Embryonic facial prominence (tissue), 1 donor: ENCODE measurements at regions not wholly inside any gene's neighbourhood (a gene's known extent, or its start where the extent isn't known, plus 50 kb on each side); places are given as distances from the start of the nearest gene placed in this dataset.
"Not testable (repeated sequence)": the region's sequence is repeated elsewhere in the genome, so short reads cannot be mapped to it uniquely, and the experiment has no call there.

Experiments used
- DNase-seq: peaks from one replicate; pipeline ENCODE4 v3.0.0-alpha.2; 2016; ENCODE audit errors: extremely low spot score

GRCh38 chr6:159400826-159401225 lies 231.6 kb downstream of the FNDC1 start:
- DNase-seq = no peak

- DNase-seq = no peak
Measured at GRCh38 chr6:159399751-159400221, 230.6 kb downstream of the FNDC1 start.

GRCh38 chr6:159398633-159399032 lies 229.4 kb downstream of the FNDC1 start:
- no peak for DNase-seq

- no peak for DNase-seq
Measured at GRCh38 chr6:159397753-159398152, 228.6 kb downstream of the FNDC1 start.

- no peak for DNase-seq
Measured at GRCh38 chr6:159395609-159396008, 226.4 kb downstream of the FNDC1 start.

- DNase-seq = not testable (repeated sequence)
Measured at GRCh38 chr6:159392695-159393094, 223.5 kb downstream of the FNDC1 start.

GRCh38 chr6:159390381-159390780 lies 221.2 kb downstream of the FNDC1 start:
- peak; percentile 19 for DNase-seq

- DNase-seq = no peak
Measured at GRCh38 chr6:159389695-159390094, 220.5 kb downstream of the FNDC1 start.

GRCh38 chr6:159380114-159380513 lies 210.9 kb downstream of the FNDC1 start:
- DNase-seq = no peak

GRCh38 chr6:159378411-159379328 lies 209.5 kb downstream of the FNDC1 start:
- no peak for DNase-seq

- DNase-seq = peak; percentile 29
Measured at GRCh38 chr6:159376516-159377158, 207.4 kb downstream of the FNDC1 start.

GRCh38 chr6:159375014-159375413 lies 205.8 kb downstream of the FNDC1 start:
- DNase-seq = no peak

- DNase-seq = no peak
Measured at GRCh38 chr6:159373670-159374069, 204.5 kb downstream of the FNDC1 start.

- no peak for DNase-seq
Measured at GRCh38 chr6:159372333-159372732, 203.1 kb downstream of the FNDC1 start.

GRCh38 chr6:159360306-159360705 lies 191.1 kb downstream of the FNDC1 start:
- no peak for DNase-seq

- DNase-seq = no peak
Measured at GRCh38 chr6:159359581-159360297, 190.5 kb downstream of the FNDC1 start.

GRCh38 chr6:159358562-159358961 lies 189.4 kb downstream of the FNDC1 start:
- no peak for DNase-seq

GRCh38 chr6:159357211-159357915 lies 188.2 kb downstream of the FNDC1 start:
- no peak for DNase-seq

GRCh38 chr6:159353193-159353592 lies 184.0 kb downstream of the FNDC1 start:
- DNase-seq = no peak

- no peak for DNase-seq
Measured at GRCh38 chr6:159351707-159352106, 182.5 kb downstream of the FNDC1 start.

- no peak for DNase-seq
Measured at GRCh38 chr6:159349915-159350314, 180.7 kb downstream of the FNDC1 start.

- DNase-seq = no peak
Measured at GRCh38 chr6:159343709-159344108, 174.5 kb downstream of the FNDC1 start.
